GM23248 (cell line): ENCODE measurements at regions not wholly inside any gene's neighbourhood (a gene's known extent, or its start where the extent isn't known, plus 50 kb on each side); places are given as distances from the start of the nearest gene placed in this dataset.

Source experiments
- DNase-seq: peaks from one replicate; pipeline ENCODE4 v3.0.0-alpha.2; 2015
- H2AFZ ChIP-seq: fragments of 200-600 bp; sonication (generic); 2 replicates; pipeline ENCODE4 v1.6.1; 2016; ENCODE audit warnings: antibody characterized with exemption
- H3F3A ChIP-seq: fragments of 200-600 bp; sonication (generic); 2 replicates; pipeline ENCODE4 v1.6.1; 2016; ENCODE audit warnings: mild to moderate bottlenecking, antibody characterized with exemption, mixed run types; ENCODE audit not compliant: insufficient read depth
- H3K27ac ChIP-seq: fragments of 200-600 bp; sonication (generic); 2 replicates; pipeline ENCODE4 v1.5.1; 2016; ENCODE audit warnings: mild to moderate bottlenecking
- H3K27me3 ChIP-seq: fragments of 200-600 bp; sonication (generic); replicated peaks from 2 replicates; pipeline ENCODE4 v1.6.1; 2016; ENCODE audit warnings: mild to moderate bottlenecking; ENCODE audit not compliant: insufficient read depth
- H3K36me3 ChIP-seq: fragments of 200-600 bp; sonication (generic); 2 replicates; pipeline ENCODE4 v1.6.1; 2016; ENCODE audit warnings: low read depth, mild to moderate bottlenecking
- H3K4me1 ChIP-seq: fragments of 200-600 bp; sonication (generic); 2 replicates; pipeline ENCODE4 v1.6.1; 2016; ENCODE audit warnings: mild to moderate bottlenecking; ENCODE audit not compliant: insufficient read depth
- H3K4me2 ChIP-seq: fragments of 200-600 bp; sonication (generic); one replicate; pipeline ENCODE4 v1.6.1; 2016; ENCODE audit warnings: mild to moderate bottlenecking; ENCODE audit not compliant: unreplicated experiment
- H3K4me3 ChIP-seq: fragments of 200-600 bp; sonication (generic); 2 replicates; pipeline ENCODE4 v1.5.1; 2016; ENCODE audit warnings: mild to moderate bottlenecking
- H3K79me2 ChIP-seq: fragments of 200-600 bp; sonication (generic); 2 replicates; pipeline ENCODE4 v1.6.1; 2016; ENCODE audit warnings: mild to moderate bottlenecking; ENCODE audit not compliant: insufficient read depth
- H3K9ac ChIP-seq: fragments of 200-600 bp; sonication (generic); 2 replicates; pipeline ENCODE4 v1.6.1; 2016; ENCODE audit warnings: mild to moderate bottlenecking
- H3K9me2 ChIP-seq: fragments of 200-600 bp; sonication (generic); 2 replicates; pipeline ENCODE4 v1.6.1; 2016; ENCODE audit warnings: mixed run types, mild to moderate bottlenecking, moderate library complexity; ENCODE audit not compliant: insufficient read depth
- H3K9me3 ChIP-seq: fragments of 200-600 bp; sonication (generic); one replicate; pipeline ENCODE4 v1.6.1; 2017; ENCODE audit warnings: low read depth
- H4K20me1 ChIP-seq: fragments of 200-600 bp; sonication (generic); 2 replicates; pipeline ENCODE4 v1.6.0; 2016; ENCODE audit not compliant: insufficient read depth
- EZH2 ChIP-seq: fragments of 200-600 bp; sonication (generic); IDR thresholded peaks from 2 replicates; pipeline ENCODE4 v1.6.1; 2018; ENCODE audit warnings: antibody characterized with exemption, mild to moderate bottlenecking; ENCODE audit not compliant: insufficient read depth, poor library complexity, severe bottlenecking
- EZH2phosphoT487 ChIP-seq: fragments of 200-600 bp; sonication (generic); IDR thresholded peaks from 2 replicates; pipeline ENCODE4 v1.6.1; 2018; ENCODE audit warnings: antibody characterized with exemption, moderate library complexity, mild to moderate bottlenecking, low read depth; ENCODE audit not compliant: insufficient read depth
- WGBS, 2 experiments: methylation state at CpG; one replicate each; pipeline ENCODE4 v1.1.6; 2015 to 2017; ENCODE audit warnings: low lambda C conversion rate in 2 of 2, low coverage in 1 of 2; ENCODE audit errors: missing lambda C conversion rate in 2 of 2; 5-methylcytosine and 5-hydroxymethylcytosine counted together
- in situ Hi-C: fragments of 300-500 bp; cut with MboI; formaldehyde crosslinking; loops from 2 replicates; pipeline ENCODE4 v1.15.0; 2020

DNA sequence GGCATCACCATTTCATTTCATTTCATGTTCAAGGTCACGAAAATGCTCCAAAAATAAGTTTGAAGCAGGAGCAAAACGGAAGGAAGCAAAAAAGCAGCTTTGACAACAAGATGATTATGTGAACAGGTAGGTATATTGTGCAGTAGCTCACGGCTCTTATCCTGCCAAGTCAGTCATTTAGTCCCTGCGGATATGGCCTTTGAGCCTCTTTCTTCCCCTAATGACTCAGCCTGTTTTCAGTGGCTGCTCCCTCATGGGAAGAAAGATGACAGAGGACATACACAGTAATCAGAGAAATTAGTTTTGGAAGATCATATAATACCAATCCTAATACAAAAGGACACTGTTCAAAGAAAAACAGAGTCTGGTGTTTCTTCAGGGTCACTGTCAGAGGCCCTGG, 155.8 kb upstream of the GRAMD2B start:
- Histone ChIP-seq H4K20me1 (no peaks in the 10 kb centered on the region), H3K4me2 (no peak overlapping the region), H3K9me3 (no peaks in the 10 kb centered on the region), H3K27ac (no peak overlapping the region), H2AFZ (no peak overlapping the region), H3K36me3 (no peaks in the 10 kb centered on the region), H3K9me2 (no peaks in the 10 kb centered on the region), H3K9ac (no peak overlapping the region), H3K79me2 (no peaks in the 10 kb centered on the region), H3K4me3 (no peak overlapping the region), H3K4me1 (no peaks in the 10 kb centered on the region), H3F3A (no peaks in the 10 kb centered on the region), H3K27me3 (peaks cover 4% of the 10 kb centered on the region; the same call in 1 of the 2 replicates)
- WGBS, 2 experiments = 61 to 62% methylated on average over 4 of the region's 4 CpGs
- TF ChIP-seq EZH2phosphoT487 (no peak), EZH2 (no peak)
- in situ Hi-C loops = no loop called here
- no peak for DNase-seq

DNA sequence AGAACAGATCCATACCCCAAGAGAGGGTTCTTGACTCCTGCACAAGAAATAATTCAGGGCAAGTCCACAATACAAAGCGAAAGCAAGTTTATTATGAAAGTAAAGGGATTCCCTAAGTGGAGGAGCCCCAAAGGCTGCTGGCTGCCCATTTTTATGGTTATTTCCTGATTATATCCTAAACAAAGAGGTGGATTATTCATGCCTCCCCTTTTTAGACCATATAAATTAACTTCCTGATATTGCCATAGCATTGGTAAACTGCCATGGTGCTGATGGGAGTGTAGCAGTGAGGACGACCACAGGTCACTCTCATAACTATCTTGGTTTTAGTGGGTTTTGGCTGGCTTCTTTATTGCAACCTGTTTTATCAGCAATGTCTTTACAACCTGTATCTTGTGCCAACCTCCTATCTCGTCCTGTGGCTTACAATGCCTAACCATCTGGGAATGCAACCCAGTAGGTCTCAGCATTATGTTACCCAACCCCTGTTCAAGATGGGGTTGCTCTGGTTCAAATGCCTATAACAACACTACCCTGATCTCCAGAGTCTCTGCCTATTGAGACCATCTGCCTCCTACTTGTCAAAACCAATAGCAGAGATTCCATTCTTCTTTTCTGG, 154.4 kb upstream of the GRAMD2B start:
- no peak for DNase-seq
- Histone ChIP-seq H3K9me2 (no peaks in the 10 kb centered on the region), H3K79me2 (no peaks in the 10 kb centered on the region), H3K36me3 (no peaks in the 10 kb centered on the region), H3F3A (no peaks in the 10 kb centered on the region), H3K27me3 (peaks cover 4% of the 10 kb centered on the region; the same call in 1 of the 2 replicates), H3K27ac (no peak overlapping the region), H3K9ac (no peak overlapping the region), H2AFZ (no peak overlapping the region), H3K9me3 (no peaks in the 10 kb centered on the region), H3K4me1 (no peaks in the 10 kb centered on the region), H3K4me3 (no peak overlapping the region), H3K4me2 (no peak overlapping the region), H4K20me1 (no peaks in the 10 kb centered on the region)
- WGBS, 2 experiments = 32 to 48% methylated on average over 3 of the region's 3 CpGs
- no peak for TF ChIP-seq EZH2
- no peak for TF ChIP-seq EZH2phosphoT487
- in situ Hi-C loops = no loop called here

DNA sequence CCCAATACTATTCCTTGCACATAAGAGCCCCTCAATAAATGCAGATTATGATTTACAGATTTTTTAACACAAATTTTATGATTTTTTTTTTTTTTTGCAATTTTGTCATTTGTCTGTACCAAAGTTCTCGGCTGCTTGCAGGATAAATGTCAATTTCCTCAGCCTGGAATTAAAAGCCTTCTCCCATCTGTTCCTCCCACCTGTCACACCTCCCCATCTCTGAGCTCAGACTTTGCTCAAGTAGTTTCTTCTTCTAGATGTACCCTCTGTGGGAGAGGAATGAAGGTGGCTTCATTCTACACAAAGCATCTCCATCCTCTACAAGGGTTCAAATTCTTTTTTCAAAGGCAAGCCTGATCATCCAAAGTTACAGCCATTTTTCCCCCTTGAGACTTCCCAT, 153.7 kb upstream of the GRAMD2B start:
- 38 to 50% methylated on average over 1 of the region's 1 CpG for WGBS, 2 experiments
- no peak overlapping the region for H3K9ac ChIP-seq
- DNase-seq = no peak
- no peaks in the 10 kb centered on the region for H4K20me1 ChIP-seq
- in situ Hi-C loops = no loop called here
- H3K36me3 ChIP-seq = no peaks in the 10 kb centered on the region
- no peak overlapping the region for H3K27ac ChIP-seq
- no peaks in the 10 kb centered on the region for H3K9me3 ChIP-seq
- H3F3A ChIP-seq = no peaks in the 10 kb centered on the region
- no peak for TF ChIP-seq EZH2
- no peak for TF ChIP-seq EZH2phosphoT487
- H3K4me2 ChIP-seq = no peak overlapping the region
- H3K27me3 ChIP-seq = no peaks in the 10 kb centered on the region
- H3K4me1 ChIP-seq = no peaks in the 10 kb centered on the region
- no peaks in the 10 kb centered on the region for H3K9me2 ChIP-seq
- H2AFZ ChIP-seq = no peak overlapping the region
- H3K79me2 ChIP-seq = no peaks in the 10 kb centered on the region
- H3K4me3 ChIP-seq = no peak overlapping the region

DNA sequence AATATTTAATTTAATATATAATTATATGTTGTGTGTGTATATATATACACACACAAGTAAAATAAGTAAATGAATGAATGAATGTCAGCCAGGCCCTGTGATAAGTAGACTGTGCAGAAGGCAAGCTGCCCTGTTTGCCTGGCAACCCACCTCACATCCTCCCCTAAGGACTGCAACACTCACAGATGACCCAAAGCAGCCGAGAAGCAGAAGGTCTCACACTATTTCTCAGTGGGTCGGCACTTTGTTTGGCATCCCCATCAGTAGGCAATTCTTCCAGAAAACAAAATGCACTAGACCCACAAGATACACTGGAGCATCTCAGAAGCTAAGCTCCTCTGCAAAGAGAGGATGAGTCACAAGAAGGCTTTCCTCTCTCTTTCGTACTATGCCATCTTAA, 152.1 kb upstream of the GRAMD2B start:
- no peak for TF ChIP-seq EZH2phosphoT487
- no peak for TF ChIP-seq EZH2
- 71 to 73% methylated on average over 3 of the region's 3 CpGs for WGBS, 2 experiments
- H3K36me3 ChIP-seq = no peaks in the 10 kb centered on the region

More for the DNA sequence above, 152.1 kb upstream of the GRAMD2B start:
- no peaks in the 10 kb centered on the region for H3K9me2 ChIP-seq
- in situ Hi-C loops = no loop called here
- no peaks in the 10 kb centered on the region for H3K9me3 ChIP-seq
- H3F3A ChIP-seq = no peaks in the 10 kb centered on the region
- DNase-seq = no peak
- no peaks in the 10 kb centered on the region for H4K20me1 ChIP-seq
- H3K4me1 ChIP-seq = no peaks in the 10 kb centered on the region
- no peak overlapping the region for H3K9ac ChIP-seq
- H3K79me2 ChIP-seq = no peaks in the 10 kb centered on the region
- H3K4me2 ChIP-seq = no peak overlapping the region
- H3K27me3 ChIP-seq = no peaks in the 10 kb centered on the region
- H3K4me3 ChIP-seq = no peak overlapping the region
- H3K27ac ChIP-seq = no peak overlapping the region
- no peak overlapping the region for H2AFZ ChIP-seq
